ENCODE measurements at regions not wholly inside any gene's neighbourhood (a gene's known extent, or its start where the extent isn't known, plus 50 kb on each side); places are given as distances from the start of the nearest gene placed in this dataset.

GRCh38 chr18:46393230-46393629 lies 263.8 kb downstream of the LOXHD1 start:
- TF ChIP-seq, protein P1, sequence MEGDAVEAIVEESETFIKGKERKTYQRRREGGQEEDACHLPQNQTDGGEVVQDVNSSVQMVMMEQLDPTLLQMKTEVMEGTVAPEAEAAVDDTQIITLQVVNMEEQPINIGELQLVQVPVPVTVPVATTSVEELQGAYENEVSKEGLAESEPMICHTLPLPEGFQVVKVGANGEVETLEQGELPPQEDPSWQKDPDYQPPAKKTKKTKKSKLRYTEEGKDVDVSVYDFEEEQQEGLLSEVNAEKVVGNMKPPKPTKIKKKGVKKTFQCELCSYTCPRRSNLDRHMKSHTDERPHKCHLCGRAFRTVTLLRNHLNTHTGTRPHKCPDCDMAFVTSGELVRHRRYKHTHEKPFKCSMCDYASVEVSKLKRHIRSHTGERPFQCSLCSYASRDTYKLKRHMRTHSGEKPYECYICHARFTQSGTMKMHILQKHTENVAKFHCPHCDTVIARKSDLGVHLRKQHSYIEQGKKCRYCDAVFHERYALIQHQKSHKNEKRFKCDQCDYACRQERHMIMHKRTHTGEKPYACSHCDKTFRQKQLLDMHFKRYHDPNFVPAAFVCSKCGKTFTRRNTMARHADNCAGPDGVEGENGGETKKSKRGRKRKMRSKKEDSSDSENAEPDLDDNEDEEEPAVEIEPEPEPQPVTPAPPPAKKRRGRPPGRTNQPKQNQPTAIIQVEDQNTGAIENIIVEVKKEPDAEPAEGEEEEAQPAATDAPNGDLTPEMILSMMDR (conservative IDR thresholded peaks at IDR 0.05) = no peak
- TF ChIP-seq ZFX (IDR thresholded peaks at IDR 0.05) = no peak

All from C4-2B (cell line).